Mononuclear cell (primary cell): ENCODE measurements at regions not wholly inside any gene's neighbourhood (a gene's known extent, or its start where the extent isn't known, plus 50 kb on each side); places are given as distances from the start of the nearest gene placed in this dataset.

Source experiments
- H3K27me3 ChIP-seq: 2 replicates; pipeline ENCODE4 v1.6.0; 2011; ENCODE audit warnings: low read length, control low read depth; ENCODE audit not compliant: insufficient read depth
- H3K4me1 ChIP-seq: 2 replicates; pipeline ENCODE4 v1.5.1; 2011; ENCODE audit warnings: mild to moderate bottlenecking, low read length, control low read depth; ENCODE audit not compliant: insufficient read depth
- H3K4me3 ChIP-seq: 2 replicates; pipeline ENCODE4 v1.5.1; 2011; ENCODE audit warnings: mild to moderate bottlenecking, low read length, moderate library complexity
- H3K9me3 ChIP-seq: 2 replicates; pipeline ENCODE4 v1.5.1; 2011; ENCODE audit warnings: low read depth, mild to moderate bottlenecking, control low read depth, low read length

- Histone ChIP-seq H3K4me3 (no peak overlapping the region), H3K27me3 (no peaks in the 10 kb centered on the region), H3K4me1 (no peaks in the 10 kb centered on the region), H3K9me3 (no peaks in the 10 kb centered on the region)
These were observed 587.2 kb upstream of the MKI67 start for GRCh38 chr10:128713471-128713870.

GRCh38 chr10:128713874-128714570, 587.8 kb upstream of the MKI67 start:
- Histone ChIP-seq H3K4me1 (no peaks in the 10 kb centered on the region), H3K27me3 (no peaks in the 10 kb centered on the region), H3K4me3 (no peak overlapping the region), H3K9me3 (no peaks in the 10 kb centered on the region)

GRCh38 chr10:128714644-128715415, 588.6 kb upstream of the MKI67 start:
- Histone ChIP-seq H3K4me3 (no peak overlapping the region), H3K27me3 (no peaks in the 10 kb centered on the region), H3K9me3 (no peaks in the 10 kb centered on the region), H3K4me1 (no peaks in the 10 kb centered on the region)

GRCh38 chr10:128716181-128716580, 590.0 kb upstream of the MKI67 start:
- Histone ChIP-seq H3K9me3 (no peaks in the 10 kb centered on the region), H3K4me3 (no peak overlapping the region), H3K27me3 (no peaks in the 10 kb centered on the region), H3K4me1 (no peaks in the 10 kb centered on the region)

- Histone ChIP-seq H3K27me3 (no peaks in the 10 kb centered on the region), H3K4me1 (no peaks in the 10 kb centered on the region), H3K9me3 (no peaks in the 10 kb centered on the region), H3K4me3 (no peak overlapping the region)
These were observed 595.8 kb upstream of the MKI67 start for GRCh38 chr10:128721963-128722445.

- Histone ChIP-seq H3K27me3 (no peaks in the 10 kb centered on the region), H3K4me3 (no peak overlapping the region), H3K9me3 (no peaks in the 10 kb centered on the region), H3K4me1 (no peaks in the 10 kb centered on the region)
These were observed 596.7 kb upstream of the MKI67 start for GRCh38 chr10:128722947-128723346.

GRCh38 chr10:128723631-128724205, 597.5 kb upstream of the MKI67 start:
- no peaks in the 10 kb centered on the region for H3K4me1 ChIP-seq
- no peaks in the 10 kb centered on the region for H3K27me3 ChIP-seq
- H3K9me3 ChIP-seq: no peaks in the 10 kb centered on the region
- no peak overlapping the region for H3K4me3 ChIP-seq

- Histone ChIP-seq H3K4me1 (no peaks in the 10 kb centered on the region), H3K4me3 (no peak overlapping the region), H3K27me3 (no peaks in the 10 kb centered on the region), H3K9me3 (no peaks in the 10 kb centered on the region)
These were observed 599.3 kb upstream of the MKI67 start for GRCh38 chr10:128725531-128725930.

- no peak overlapping the region for H3K4me3 ChIP-seq
- H3K27me3 ChIP-seq: no peaks in the 10 kb centered on the region
- H3K9me3 ChIP-seq: no peaks in the 10 kb centered on the region
- no peaks in the 10 kb centered on the region for H3K4me1 ChIP-seq
These were observed 600.9 kb upstream of the MKI67 start for GRCh38 chr10:128727114-128727513.

- H3K4me3 ChIP-seq: no peak overlapping the region
- no peaks in the 10 kb centered on the region for H3K27me3 ChIP-seq
- no peaks in the 10 kb centered on the region for H3K4me1 ChIP-seq
- H3K9me3 ChIP-seq: no peaks in the 10 kb centered on the region
These were observed 603.7 kb upstream of the MKI67 start for GRCh38 chr10:128729910-128730420.

- Histone ChIP-seq H3K9me3 (no peaks in the 10 kb centered on the region), H3K4me1 (no peaks in the 10 kb centered on the region), H3K27me3 (no peaks in the 10 kb centered on the region), H3K4me3 (no peak overlapping the region)
These were observed 604.7 kb upstream of the MKI67 start for GRCh38 chr10:128730922-128731321.

- Histone ChIP-seq H3K9me3 (no peaks in the 10 kb centered on the region), H3K27me3 (no peaks in the 10 kb centered on the region), H3K4me3 (no peak overlapping the region), H3K4me1 (no peaks in the 10 kb centered on the region)
These were observed 607.9 kb upstream of the MKI67 start for GRCh38 chr10:128734161-128734560.

GRCh38 chr10:128734734-128735133, 608.5 kb upstream of the MKI67 start:
- no peaks in the 10 kb centered on the region for H3K4me1 ChIP-seq
- no peak overlapping the region for H3K4me3 ChIP-seq
- H3K9me3 ChIP-seq: no peaks in the 10 kb centered on the region
- no peaks in the 10 kb centered on the region for H3K27me3 ChIP-seq

GRCh38 chr10:128735996-128736395, 609.8 kb upstream of the MKI67 start:
- no peaks in the 10 kb centered on the region for H3K4me1 ChIP-seq
- no peaks in the 10 kb centered on the region for H3K27me3 ChIP-seq
- no peaks in the 10 kb centered on the region for H3K9me3 ChIP-seq
- no peak overlapping the region for H3K4me3 ChIP-seq

GRCh38 chr10:128738386-128738915, 612.2 kb upstream of the MKI67 start:
- Histone ChIP-seq H3K9me3 (no peaks in the 10 kb centered on the region), H3K4me1 (no peaks in the 10 kb centered on the region), H3K27me3 (no peaks in the 10 kb centered on the region), H3K4me3 (no peak overlapping the region)
